ENCODE measurements at regions not wholly inside any gene's neighbourhood (a gene's known extent, or its start where the extent isn't known, plus 50 kb on each side); places are given as distances from the start of the nearest gene placed in this dataset.
"Not testable (repeated sequence)": the region's sequence is repeated elsewhere in the genome, so short reads cannot be mapped to it uniquely, and the experiment has no call there.

DNA sequence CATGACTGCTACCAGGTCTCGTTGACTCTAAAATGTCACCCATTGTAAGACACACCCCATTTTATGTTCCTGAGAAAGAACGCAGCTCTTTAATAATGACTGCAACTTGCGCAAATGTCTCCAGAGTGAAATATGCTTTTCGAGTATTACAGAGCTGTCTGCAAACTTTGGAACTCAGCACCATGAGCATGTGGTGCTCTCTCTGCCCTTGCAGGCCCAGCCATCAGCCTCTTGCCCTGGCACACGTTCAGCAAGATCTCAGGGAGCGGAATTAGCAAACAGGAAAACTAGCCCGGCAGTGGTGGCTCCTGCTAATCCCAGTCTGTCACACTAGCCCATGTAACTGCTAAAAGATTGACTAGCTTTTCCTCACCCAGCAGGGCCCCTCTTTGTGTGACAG, 114.5 kb upstream of the SLC1A3 start:
- Histone ChIP-seq H3K4me2 (ENCODE audit: low read length) (no peak overlapping the region), H3K36me3 (ENCODE audit: insufficient read depth, low read length) (no peaks in the 10 kb centered on the region), H3K9me3 (replicated peaks; ENCODE audit: low read length) (no peaks in the 10 kb centered on the region), H3K4me1 (ENCODE audit: control insufficient read depth, insufficient read depth, low read length) (peaks cover 18% of the 10 kb centered on the region), H3K9ac (ENCODE audit: low read depth, low read length) (no peak overlapping the region), H3K4me3 (ENCODE audit: low read length) (no peak overlapping the region), H3K27me3 (ENCODE audit: control insufficient read depth, insufficient read depth, low read length) (peaks cover 18% of the 10 kb centered on the region)

DNA sequence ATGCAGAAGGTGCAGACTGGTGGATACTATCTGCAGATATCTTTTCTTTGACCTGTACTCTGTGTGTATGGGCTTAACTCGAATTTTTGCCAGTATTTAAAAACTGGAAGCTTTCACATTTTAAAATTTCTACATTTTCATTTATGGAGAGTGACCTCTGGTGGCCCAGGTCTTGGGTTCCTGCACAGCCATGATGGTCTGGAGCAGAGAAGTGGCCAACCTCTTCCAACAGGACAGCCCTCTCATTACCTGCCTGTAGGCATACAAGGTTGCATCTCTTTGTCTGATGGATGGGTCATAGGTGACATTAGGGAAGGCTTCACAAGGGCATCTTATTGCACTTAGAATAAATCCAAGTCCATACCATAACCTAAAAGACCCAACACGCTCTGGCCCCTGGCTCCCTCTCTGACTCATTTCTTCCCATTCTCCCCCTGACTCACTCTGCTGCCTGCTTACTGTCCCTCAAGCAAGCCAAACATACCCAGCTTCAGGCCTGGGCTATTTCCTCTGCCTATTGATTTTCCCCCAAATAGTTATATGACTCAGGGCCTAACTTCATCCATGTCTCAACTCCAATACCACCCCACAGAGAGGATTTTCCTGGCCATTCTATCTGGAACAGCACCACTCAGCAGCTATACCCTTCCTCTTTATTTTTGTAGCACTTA, 113.3 kb upstream of the SLC1A3 start:
- H3K36me3 ChIP-seq (ENCODE audit: insufficient read depth, low read length), result no peaks in the 10 kb centered on the region

DNA sequence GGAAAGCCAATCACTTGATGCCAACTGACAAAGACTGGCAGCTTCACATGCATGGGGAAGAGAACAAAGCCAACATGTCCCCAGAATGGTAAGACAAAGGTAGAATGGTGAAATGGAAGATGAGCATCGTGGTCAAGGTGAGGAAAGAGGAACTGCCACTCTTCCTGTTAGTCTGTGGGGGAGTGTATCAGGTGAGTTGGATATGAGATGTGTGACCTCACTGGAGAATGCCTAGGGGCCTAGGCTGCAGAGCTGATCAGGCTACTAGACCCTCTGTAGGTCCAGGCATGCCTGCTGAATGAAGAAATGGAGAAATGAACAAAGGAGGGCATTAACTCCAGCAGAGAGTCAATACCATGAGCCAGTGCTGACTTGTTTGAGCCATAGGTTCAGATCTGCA, 112.4 kb upstream of the SLC1A3 start:
- Histone ChIP-seq H3K27me3 (ENCODE audit: control insufficient read depth, insufficient read depth, low read length) (peaks cover 37% of the 10 kb centered on the region), H3K36me3 (ENCODE audit: insufficient read depth, low read length) (no peaks in the 10 kb centered on the region), H3K4me2 (ENCODE audit: low read length) (no peak overlapping the region), H3K9me3 (replicated peaks; ENCODE audit: low read length) (no peaks in the 10 kb centered on the region), H3K4me3 (ENCODE audit: low read length) (no peak overlapping the region), H3K4me1 (ENCODE audit: control insufficient read depth, insufficient read depth, low read length) (peaks cover 18% of the 10 kb centered on the region), H3K9ac (ENCODE audit: low read depth, low read length) (no peak overlapping the region)

More for the DNA sequence above, 113.3 kb upstream of the SLC1A3 start:
- H3K27me3 ChIP-seq (ENCODE audit: control insufficient read depth, insufficient read depth, low read length), result peaks cover 28% of the 10 kb centered on the region
- no peak overlapping the region for H3K4me2 ChIP-seq (ENCODE audit: low read length)
- peaks cover 18% of the 10 kb centered on the region for H3K4me1 ChIP-seq (ENCODE audit: control insufficient read depth, insufficient read depth, low read length)
- H3K9me3 ChIP-seq (replicated peaks; ENCODE audit: low read length), result no peaks in the 10 kb centered on the region
- H3K9ac ChIP-seq (ENCODE audit: low read depth, low read length), result no peak overlapping the region
- no peak overlapping the region for H3K4me3 ChIP-seq (ENCODE audit: low read length)

DNA sequence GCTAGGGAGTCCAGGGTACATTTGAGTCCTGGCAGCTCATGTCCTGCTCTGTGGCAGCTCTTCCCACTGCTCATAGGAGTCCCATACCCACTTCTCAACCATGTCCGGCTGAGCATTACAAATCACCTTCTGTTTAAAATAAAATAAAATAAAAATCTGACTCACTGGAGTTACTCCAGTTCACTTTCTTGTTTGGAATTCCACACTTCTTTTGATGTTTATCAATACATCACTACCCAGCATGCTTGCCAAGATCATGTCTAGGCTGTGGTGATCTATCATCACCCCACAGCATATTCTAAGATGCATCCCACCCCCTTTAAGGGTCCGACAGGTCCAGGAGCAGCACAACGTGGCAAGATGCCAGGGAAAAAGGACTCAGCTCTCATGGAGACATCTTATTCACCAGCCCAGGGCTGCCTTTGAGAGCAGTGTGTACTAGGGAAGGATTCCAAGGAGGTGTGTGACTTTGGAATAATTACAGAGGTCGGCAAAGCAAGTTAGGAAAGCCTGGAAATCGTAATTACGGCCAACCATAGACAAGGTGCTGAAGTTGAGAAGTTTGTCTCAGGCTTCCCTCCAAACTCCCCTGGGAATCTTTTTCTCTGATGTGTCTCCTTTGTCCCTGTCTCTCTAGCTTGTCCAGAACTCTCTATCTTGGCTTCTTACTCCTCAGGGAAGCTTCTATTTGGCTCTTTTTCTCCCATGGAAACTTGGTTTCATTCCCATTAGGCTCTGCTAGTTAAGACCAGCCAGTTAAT, 111.4 kb upstream of the SLC1A3 start:
- no peak overlapping the region for H3K4me3 ChIP-seq (ENCODE audit: low read length)
- H3K27me3 ChIP-seq (ENCODE audit: control insufficient read depth, insufficient read depth, low read length), result peaks cover 46% of the 10 kb centered on the region
- H3K9me3 ChIP-seq (replicated peaks; ENCODE audit: low read length), result no peaks in the 10 kb centered on the region
- peaks cover 18% of the 10 kb centered on the region for H3K4me1 ChIP-seq (ENCODE audit: control insufficient read depth, insufficient read depth, low read length)
- H3K4me2 ChIP-seq (ENCODE audit: low read length), result no peak overlapping the region
- H3K9ac ChIP-seq (ENCODE audit: low read depth, low read length), result no peak overlapping the region
- no peaks in the 10 kb centered on the region for H3K36me3 ChIP-seq (ENCODE audit: insufficient read depth, low read length)

DNA sequence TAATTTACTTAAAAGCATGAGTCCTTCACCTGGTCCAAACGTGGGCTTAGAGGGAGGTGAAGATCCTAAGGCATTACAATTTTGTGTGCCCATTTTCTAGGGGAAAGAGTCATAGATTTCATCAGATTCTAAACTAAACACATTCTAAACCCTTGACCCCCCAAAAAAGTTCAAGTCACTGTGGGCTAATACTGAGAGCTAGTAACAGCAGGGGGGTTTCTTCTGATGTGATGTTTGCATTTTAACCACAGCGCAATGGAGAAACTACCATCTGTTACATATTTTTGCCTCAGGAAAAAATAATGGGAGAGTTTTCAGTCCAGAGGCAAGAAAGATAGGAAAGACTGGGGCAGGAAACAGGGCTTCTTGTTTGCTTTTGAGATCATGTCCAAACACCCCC, 110.8 kb upstream of the SLC1A3 start:
- Histone ChIP-seq H3K9ac (ENCODE audit: low read depth, low read length) (no peak overlapping the region), H3K4me3 (ENCODE audit: low read length) (no peak overlapping the region), H3K4me1 (ENCODE audit: control insufficient read depth, insufficient read depth, low read length) (peaks cover 15% of the 10 kb centered on the region), H3K9me3 (replicated peaks; ENCODE audit: low read length) (no peaks in the 10 kb centered on the region), H3K4me2 (ENCODE audit: low read length) (no peak overlapping the region), H3K36me3 (ENCODE audit: insufficient read depth, low read length) (no peaks in the 10 kb centered on the region), H3K27me3 (ENCODE audit: control insufficient read depth, insufficient read depth, low read length) (peaks cover 46% of the 10 kb centered on the region)

DNA sequence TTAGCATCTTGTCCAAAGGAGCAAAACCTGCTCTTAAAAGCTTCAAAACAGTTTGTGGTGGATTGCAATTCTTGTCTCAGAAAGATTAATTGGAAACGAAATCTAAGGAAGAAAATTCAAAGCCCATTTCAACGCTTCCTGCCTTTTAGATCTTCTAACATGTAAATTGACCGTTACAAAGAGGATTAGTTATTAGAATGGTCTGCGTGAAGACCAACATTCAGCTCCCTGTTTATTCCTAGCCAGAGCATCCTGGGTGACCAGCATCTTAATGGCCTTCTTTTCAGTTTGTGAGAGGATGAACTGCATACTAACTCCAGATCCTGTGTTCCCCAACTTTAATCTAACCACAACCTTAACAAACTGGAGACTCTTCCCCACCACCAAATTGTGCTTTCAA, 109.9 kb upstream of the SLC1A3 start:
- Histone ChIP-seq H3K36me3 (ENCODE audit: insufficient read depth, low read length) (no peaks in the 10 kb centered on the region), H3K9ac (ENCODE audit: low read depth, low read length) (no peak overlapping the region), H3K4me3 (ENCODE audit: low read length) (no peak overlapping the region), H3K4me2 (ENCODE audit: low read length) (no peak overlapping the region), H3K27me3 (ENCODE audit: control insufficient read depth, insufficient read depth, low read length) (peaks cover 46% of the 10 kb centered on the region), H3K4me1 (ENCODE audit: control insufficient read depth, insufficient read depth, low read length) (peaks cover 10% of the 10 kb centered on the region), H3K9me3 (replicated peaks; ENCODE audit: low read length) (no peaks in the 10 kb centered on the region)

DNA sequence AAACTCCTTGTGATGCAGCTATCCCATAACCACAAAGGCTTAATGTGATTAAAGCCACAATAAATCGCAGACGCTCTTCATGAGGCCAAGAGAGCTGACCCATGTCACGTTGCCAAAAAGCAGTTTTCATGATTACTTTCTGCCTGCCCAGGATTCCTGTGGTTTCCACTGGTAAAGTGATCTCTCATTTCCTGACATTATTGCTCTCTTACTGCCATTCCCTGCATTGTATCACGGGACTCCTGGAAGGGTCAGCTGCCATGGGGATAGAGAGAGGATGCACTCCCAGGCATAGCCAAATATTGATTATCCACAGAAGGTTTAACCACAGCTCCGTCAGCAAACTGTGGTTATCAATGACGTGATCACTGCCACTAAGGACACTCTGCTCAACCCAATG, 103.8 kb upstream of the SLC1A3 start:
- H3K4me2 ChIP-seq (ENCODE audit: low read length), result peak overlapping the region; percentile 30
- peaks cover 17% of the 10 kb centered on the region for H3K4me1 ChIP-seq (ENCODE audit: control insufficient read depth, insufficient read depth, low read length)
- H3K4me3 ChIP-seq (ENCODE audit: low read length), result no peak overlapping the region
- no peak overlapping the region for H3K9ac ChIP-seq (ENCODE audit: low read depth, low read length)
- H3K9me3 ChIP-seq (replicated peaks; ENCODE audit: low read length), result no peaks in the 10 kb centered on the region
- H3K36me3 ChIP-seq (ENCODE audit: insufficient read depth, low read length), result no peaks in the 10 kb centered on the region
- H3K27me3 ChIP-seq (ENCODE audit: control insufficient read depth, insufficient read depth, low read length), result peaks cover 22% of the 10 kb centered on the region

DNA sequence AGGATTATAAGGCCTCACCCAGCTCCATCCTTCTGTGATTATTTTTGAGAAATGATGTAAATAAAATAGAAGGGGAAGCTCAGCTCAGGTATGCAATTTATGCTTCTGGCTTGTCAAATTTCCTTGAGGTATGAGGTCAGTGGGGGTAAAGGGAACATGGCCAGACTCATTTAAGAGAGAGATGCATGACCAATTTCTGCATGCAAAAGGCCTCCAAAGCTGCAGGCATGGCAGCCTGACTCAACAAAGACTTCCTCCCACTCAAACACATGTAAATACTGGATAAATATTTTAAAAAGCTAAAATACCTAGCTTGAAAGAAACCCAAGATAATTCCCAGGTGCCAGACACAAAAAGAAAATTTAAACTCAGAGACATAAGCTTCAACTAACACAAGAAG, 101.4 kb upstream of the SLC1A3 start:
- Histone ChIP-seq H3K4me1 (ENCODE audit: control insufficient read depth, insufficient read depth, low read length) (peaks cover 17% of the 10 kb centered on the region), H3K27me3 (ENCODE audit: control insufficient read depth, insufficient read depth, low read length) (no peaks in the 10 kb centered on the region), H3K9ac (ENCODE audit: low read depth, low read length) (no peak overlapping the region), H3K4me3 (ENCODE audit: low read length) (no peak overlapping the region), H3K36me3 (ENCODE audit: insufficient read depth, low read length) (no peaks in the 10 kb centered on the region), H3K9me3 (replicated peaks; ENCODE audit: low read length) (no peaks in the 10 kb centered on the region), H3K4me2 (ENCODE audit: low read length) (no peak overlapping the region)

DNA sequence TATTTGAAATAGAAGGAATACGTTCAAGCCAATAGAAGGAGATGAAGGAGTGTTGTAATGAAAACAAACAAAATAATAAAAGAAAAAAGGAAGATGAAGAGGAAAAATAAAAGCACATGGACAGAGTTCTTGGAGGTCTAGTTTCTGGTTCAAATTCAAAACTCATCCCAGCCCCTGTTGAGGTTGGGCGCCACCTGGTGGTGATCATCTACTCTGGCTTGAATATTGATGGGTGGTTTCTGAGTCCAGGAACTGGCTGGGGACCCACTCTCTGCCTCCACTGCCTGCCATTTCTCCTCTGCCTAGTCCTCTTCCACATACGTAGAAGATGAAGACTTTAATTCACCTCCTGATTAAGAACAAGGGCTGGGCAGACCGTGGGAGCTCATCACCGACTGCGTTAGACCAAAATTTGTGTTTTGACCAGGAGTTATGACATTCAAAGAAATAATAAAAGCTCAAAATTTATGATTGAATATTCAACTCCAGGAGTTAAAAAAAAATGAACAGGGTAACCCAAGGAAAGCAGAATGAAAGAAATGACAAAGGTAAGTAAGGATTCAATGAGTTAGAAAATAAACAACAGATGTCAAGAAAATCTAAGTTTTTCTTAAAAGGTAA, 99.0 kb upstream of the SLC1A3 start:
- no peak overlapping the region for H3K9ac ChIP-seq (ENCODE audit: low read depth, low read length)
- no peaks in the 10 kb centered on the region for H3K9me3 ChIP-seq (replicated peaks; ENCODE audit: low read length)
- H3K4me3 ChIP-seq (ENCODE audit: low read length), result no peak overlapping the region
- no peak overlapping the region for H3K4me2 ChIP-seq (ENCODE audit: low read length)
- H3K27me3 ChIP-seq (ENCODE audit: control insufficient read depth, insufficient read depth, low read length), result no peaks in the 10 kb centered on the region
- peaks cover 8% of the 10 kb centered on the region for H3K4me1 ChIP-seq (ENCODE audit: control insufficient read depth, insufficient read depth, low read length)
- H3K36me3 ChIP-seq (ENCODE audit: insufficient read depth, low read length), result no peaks in the 10 kb centered on the region

DNA sequence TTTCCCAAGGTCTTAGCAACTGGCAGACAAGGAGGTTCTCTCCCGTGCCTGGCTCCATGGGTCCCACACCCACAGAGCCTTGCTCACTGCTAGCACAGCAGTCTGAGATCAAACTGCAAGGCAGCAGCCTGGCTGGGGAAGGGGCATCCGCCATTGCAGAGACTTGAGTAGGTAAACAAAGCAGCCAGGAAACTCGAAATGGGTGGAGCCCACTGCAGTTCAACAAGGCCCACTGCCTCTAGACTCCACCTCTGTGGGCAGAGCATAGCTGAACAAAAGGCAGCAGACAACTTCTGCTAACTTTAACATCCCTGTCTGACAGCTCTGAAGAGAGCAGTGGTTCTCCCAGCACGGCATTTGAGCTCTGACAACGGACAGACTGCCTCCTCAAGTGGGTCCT, 98.1 kb upstream of the SLC1A3 start:
- not testable (repeated sequence) for H3K9me3 ChIP-seq (replicated peaks; ENCODE audit: low read length); H3K27me3 ChIP-seq (ENCODE audit: control insufficient read depth, insufficient read depth, low read length); H3K9ac ChIP-seq (ENCODE audit: low read depth, low read length); H3K4me2 ChIP-seq (ENCODE audit: low read length); H3K36me3 ChIP-seq (ENCODE audit: insufficient read depth, low read length); H3K4me1 ChIP-seq (ENCODE audit: control insufficient read depth, insufficient read depth, low read length); H3K4me3 ChIP-seq (ENCODE audit: low read length)

DNA sequence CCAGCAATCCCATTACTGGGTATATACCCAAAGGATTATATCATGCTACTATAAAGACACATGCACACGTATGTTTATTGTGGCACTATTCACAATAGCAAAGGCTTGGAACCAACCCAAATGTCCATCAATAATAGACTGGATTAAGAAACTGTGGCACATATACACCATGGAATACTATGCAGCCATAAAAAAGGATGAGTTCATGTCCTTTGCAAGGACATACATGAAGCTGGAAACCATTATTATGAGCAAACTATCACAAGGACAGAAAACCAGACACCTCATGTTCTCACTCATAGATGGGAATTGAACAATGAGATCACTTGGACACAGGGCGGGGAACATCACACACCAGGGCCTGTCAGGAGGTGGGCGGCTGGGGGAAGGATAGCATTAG, 92.8 kb upstream of the SLC1A3 start:
- not testable (repeated sequence) for H3K9me3 ChIP-seq (replicated peaks; ENCODE audit: low read length); H3K4me1 ChIP-seq (ENCODE audit: control insufficient read depth, insufficient read depth, low read length); H3K4me2 ChIP-seq (ENCODE audit: low read length); H3K36me3 ChIP-seq (ENCODE audit: insufficient read depth, low read length); H3K9ac ChIP-seq (ENCODE audit: low read depth, low read length); H3K4me3 ChIP-seq (ENCODE audit: low read length); H3K27me3 ChIP-seq (ENCODE audit: control insufficient read depth, insufficient read depth, low read length)

DNA sequence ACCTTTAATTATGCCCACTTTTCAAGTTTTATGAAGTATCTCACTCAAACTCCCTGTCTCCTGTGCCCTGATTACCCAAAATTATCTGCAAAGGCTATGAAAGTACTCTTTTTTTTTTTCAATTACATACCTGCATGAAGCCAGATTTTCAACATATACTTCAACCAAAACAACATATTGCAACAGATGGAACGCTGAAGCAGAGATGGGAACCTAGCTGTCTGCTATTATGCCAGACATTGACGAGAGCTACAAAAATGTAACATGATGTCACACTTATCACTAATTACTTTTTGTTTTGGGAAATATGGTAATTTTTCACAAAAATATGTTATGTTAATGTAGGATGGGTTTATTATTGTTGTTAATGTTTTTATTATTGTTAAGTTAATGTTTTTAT, 86.5 kb upstream of the SLC1A3 start:
- Histone ChIP-seq H3K36me3 (ENCODE audit: insufficient read depth, low read length) (no peaks in the 10 kb centered on the region), H3K9me3 (replicated peaks; ENCODE audit: low read length) (no peaks in the 10 kb centered on the region), H3K27me3 (ENCODE audit: control insufficient read depth, insufficient read depth, low read length) (no peaks in the 10 kb centered on the region), H3K4me3 (ENCODE audit: low read length) (no peak overlapping the region), H3K9ac (ENCODE audit: low read depth, low read length) (no peak overlapping the region), H3K4me2 (ENCODE audit: low read length) (no peak overlapping the region), H3K4me1 (ENCODE audit: control insufficient read depth, insufficient read depth, low read length) (no peaks in the 10 kb centered on the region)

Measured in skeletal muscle satellite cell (primary cell).